Activated CD4-positive, alpha-beta T cell treated with anti-CD3 and anti-CD28 coated beads, Interleukin-2, amount 50 U/mL, for 16 hours (primary cell): ENCODE measurements at regions not wholly inside any gene's neighbourhood (a gene's known extent, or its start where the extent isn't known, plus 50 kb on each side); places are given as distances from the start of the nearest gene placed in this dataset.

Experiments
- DNase-seq: peaks from one replicate; pipeline ENCODE4 v3.0.0-alpha.2; 2020

- no peak for DNase-seq
Measured at GRCh38 chr13:111413407-111414187, 93.2 kb downstream of the TEX29 start.

GRCh38 chr13:111414341-111414740 lies 93.9 kb downstream of the TEX29 start:
- no peak for DNase-seq

GRCh38 chr13:111415246-111415645 lies 94.8 kb downstream of the TEX29 start:
- DNase-seq = no peak

GRCh38 chr13:111415765-111416164 lies 95.3 kb downstream of the TEX29 start:
- DNase-seq = no peak

GRCh38 chr13:111418101-111418500 lies 97.7 kb downstream of the TEX29 start:
- no peak for DNase-seq

GRCh38 chr13:111420113-111420876 lies 99.9 kb downstream of the TEX29 start:
- no peak for DNase-seq

- DNase-seq = no peak
Measured at GRCh38 chr13:111421216-111421615, 100.8 kb downstream of the TEX29 start.

- DNase-seq = no peak
Measured at GRCh38 chr13:111422348-111422747, 101.9 kb downstream of the TEX29 start.

- DNase-seq = no peak
Measured at GRCh38 chr13:111423168-111423785, 102.8 kb downstream of the TEX29 start.

- no peak for DNase-seq
Measured at GRCh38 chr13:111424134-111424533, 103.7 kb downstream of the TEX29 start.

- DNase-seq = no peak
Measured at GRCh38 chr13:111425326-111425725, 104.9 kb downstream of the TEX29 start.

- peak; percentile 49 for DNase-seq
Measured at GRCh38 chr13:111429064-111429558, 108.7 kb downstream of the TEX29 start.

GRCh38 chr13:111431206-111431605 lies 110.8 kb downstream of the TEX29 start:
- no peak for DNase-seq

GRCh38 chr13:111434578-111435159 lies 114.2 kb downstream of the TEX29 start:
- DNase-seq = no peak

- DNase-seq = no peak
Measured at GRCh38 chr13:111436446-111436845, 116.0 kb downstream of the TEX29 start.

- no peak for DNase-seq
Measured at GRCh38 chr13:111437417-111437816, 117.0 kb downstream of the TEX29 start.

- no peak for DNase-seq
Measured at GRCh38 chr13:111437856-111438547, 117.6 kb downstream of the TEX29 start.

GRCh38 chr13:111440492-111440891 lies 120.0 kb downstream of the TEX29 start:
- DNase-seq = peak; percentile 10

GRCh38 chr13:111443981-111444380 lies 123.5 kb downstream of the TEX29 start:
- DNase-seq = no peak

- DNase-seq = no peak
Measured at GRCh38 chr13:111448504-111448903, 128.1 kb downstream of the TEX29 start.

- DNase-seq = no peak
Measured at GRCh38 chr13:111449041-111449440, 128.6 kb downstream of the TEX29 start.

- no peak for DNase-seq
Measured at GRCh38 chr13:111451402-111451801, 131.0 kb downstream of the TEX29 start.
